CD4-positive, alpha-beta memory T cell (primary cell): ENCODE measurements at regions not wholly inside any gene's neighbourhood (a gene's known extent, or its start where the extent isn't known, plus 50 kb on each side); places are given as distances from the start of the nearest gene placed in this dataset.

Experiments
- CTCF ChIA-PET: fragments of 350-600 bp; sonication (Branson Sonifier 250); formaldehyde crosslinking; loops from one replicate; lab custom pipeline; 2021; ENCODE audit warnings: inconsistent platforms; ENCODE audit not compliant: partially characterized antibody; lab: Charles Lee
- POLR2A ChIA-PET: fragments of 350-600 bp; sonication (Branson Sonifier 250); formaldehyde crosslinking; loops from one replicate; lab custom pipeline; 2021; ENCODE audit not compliant: partially characterized antibody; lab: Charles Lee
- DNase-seq, 5 donors: peaks; one replicate each; pipeline versions ENCODE4 v3.0.0 to v3.0.0-alpha.2; 2020 to 2022; ENCODE audit warnings: mixed read lengths in 1 of 5
- H3K27ac ChIP-seq: one replicate; pipeline ENCODE4 v1.7.0; 2013; ENCODE audit warnings: low read depth, low read length
- H3K27me3 ChIP-seq: 2 replicates; pipeline ENCODE4 v1.7.0; 2013; ENCODE audit warnings: mild to moderate bottlenecking, low read length, moderate library complexity; ENCODE audit not compliant: insufficient read depth
- H3K36me3 ChIP-seq: 2 replicates; pipeline ENCODE4 v1.7.0; 2013; ENCODE audit warnings: mild to moderate bottlenecking, low read length, moderate library complexity; ENCODE audit not compliant: insufficient read depth
- H3K4me1 ChIP-seq: 2 replicates; pipeline ENCODE4 v1.7.0; 2013; ENCODE audit warnings: mild to moderate bottlenecking, low read length, moderate library complexity; ENCODE audit not compliant: insufficient read depth
- H3K4me3 ChIP-seq, 2 donors: one replicate each; pipeline ENCODE4 v1.7.0; 2013; ENCODE audit warnings: low read length in 2 of 2, mild to moderate bottlenecking in 1 of 2
- H3K9me3 ChIP-seq, 2 donors: one replicate each; pipeline ENCODE4 v1.7.0; 2013; ENCODE audit warnings: low read length in 2 of 2, control low read depth in 1 of 2; ENCODE audit not compliant: control insufficient read depth in 1 of 2
- H3K27ac Mint-ChIP-seq, 7 donors: one replicate each; pipeline ENCODE4 v1.8.0; 2020 to 2021; ENCODE audit warnings: mixed read lengths in 7 of 7, mild to moderate bottlenecking in 6 of 7, inconsistent platforms in 3 of 7, moderate library complexity in 3 of 7
- H3K27me3 Mint-ChIP-seq, 2 donors: one replicate each; pipeline ENCODE4 v1.8.0; 2020 to 2021; ENCODE audit warnings: mixed read lengths in 2 of 2
- H3K36me3 Mint-ChIP-seq, 2 donors: one replicate each; pipeline ENCODE4 v1.8.0; 2020 to 2021; ENCODE audit warnings: mixed read lengths in 2 of 2, inconsistent platforms in 1 of 2, mild to moderate bottlenecking in 1 of 2
- H3K4me1 Mint-ChIP-seq, 4 donors: one replicate each; pipeline ENCODE4 v1.8.0; 2020 to 2021; ENCODE audit warnings: mixed read lengths in 4 of 4, mild to moderate bottlenecking in 1 of 4
- H3K4me3 Mint-ChIP-seq, 8 donors: one replicate each; pipeline ENCODE4 v1.8.0; 2020 to 2021; ENCODE audit warnings: mixed read lengths in 8 of 8, mild to moderate bottlenecking in 7 of 8, moderate library complexity in 6 of 8, inconsistent platforms in 3 of 8
- H3K9me3 Mint-ChIP-seq, 8 donors: one replicate each; pipeline ENCODE4 v1.8.0; 2020 to 2021; ENCODE audit warnings: mixed read lengths in 8 of 8, mild to moderate bottlenecking in 5 of 8, inconsistent platforms in 3 of 8, moderate library complexity in 1 of 8
- intact Hi-C: fragments of 100-400 bp; cut with micrococcal nuclease; formaldehyde crosslinking; loops from one replicate; pipeline ENCODE4 v1.15.1; 2023

GRCh38 chr4:148881860-148882643, 439.8 kb upstream of the NR3C2 start:
- H3K4me1 Mint-ChIP-seq = no peaks in the 10 kb centered on the region
- H3K27me3 Mint-ChIP-seq = peaks cover 3 to 4% of the 10 kb centered on the region in 2 donors
- ChIA-PET POLR2A (no interaction called here), CTCF (no interaction called here)
- H3K36me3 Mint-ChIP-seq = no peaks in the 10 kb centered on the region
- Histone ChIP-seq H3K27me3 (no peaks in the 10 kb centered on the region), H3K4me3 (no peak overlapping the region), H3K4me1 (no peaks in the 10 kb centered on the region), H3K36me3 (no peaks in the 10 kb centered on the region), H3K27ac (no peak overlapping the region), H3K9me3 (no peaks in the 10 kb centered on the region)
- intact Hi-C loops = no loop called here
- H3K27ac Mint-ChIP-seq = no peak overlapping the region
- H3K4me3 Mint-ChIP-seq = no peak overlapping the region
- no peak for DNase-seq
- peaks cover 0 to 3% (median 0%) of the 10 kb centered on the region in 8 donors for H3K9me3 Mint-ChIP-seq

- Histone ChIP-seq H3K27ac (no peak overlapping the region), H3K36me3 (no peaks in the 10 kb centered on the region), H3K4me1 (no peaks in the 10 kb centered on the region), H3K9me3 (no peaks in the 10 kb centered on the region), H3K4me3 (no peak overlapping the region), H3K27me3 (no peaks in the 10 kb centered on the region)
- Mint-ChIP-seq H3K4me3 (no peak overlapping the region), H3K4me1 (no peaks in the 10 kb centered on the region), H3K27ac (no peak overlapping the region), H3K27me3 (peaks cover 0 to 2% of the 10 kb centered on the region in 2 donors), H3K36me3 (no peaks in the 10 kb centered on the region), H3K9me3 (peaks cover 0 to 4% (median 0%) of the 10 kb centered on the region in 8 donors)
- DNase-seq = no peak
- ChIA-PET CTCF (interaction anchor here (0.6 kb wide), 1 partner anchor 30 kb away, joined by 3 read pairs; no protein-coding TSS in a partner anchor), POLR2A (no interaction called here)
- intact Hi-C loops = no loop called here
Observed at GRCh38 chr4:148874331-148874730, 432.1 kb upstream of the NR3C2 start.

- Histone ChIP-seq H3K36me3 (no peaks in the 10 kb centered on the region), H3K27ac (no peak overlapping the region), H3K4me3 (no peak overlapping the region), H3K27me3 (no peaks in the 10 kb centered on the region), H3K4me1 (no peaks in the 10 kb centered on the region), H3K9me3 (no peaks in the 10 kb centered on the region)
- intact Hi-C loops = no loop called here
- no peak overlapping the region for H3K27ac Mint-ChIP-seq
- POLR2A ChIA-PET = no interaction called here
- H3K4me3 Mint-ChIP-seq = no peak overlapping the region
- peaks cover 1 to 2% of the 10 kb centered on the region in 2 donors for H3K27me3 Mint-ChIP-seq
- H3K9me3 Mint-ChIP-seq = peaks cover 0 to 7% (median 0%) of the 10 kb centered on the region in 8 donors
- no peaks in the 10 kb centered on the region for H3K36me3 Mint-ChIP-seq
- CTCF ChIA-PET = no interaction called here
- no peaks in the 10 kb centered on the region for H3K4me1 Mint-ChIP-seq
- DNase-seq = no peak
Observed at GRCh38 chr4:148868191-148868590, 426.0 kb upstream of the NR3C2 start.

GRCh38 chr4:148866666-148867065, 424.5 kb upstream of the NR3C2 start:
- Mint-ChIP-seq H3K9me3 (peaks cover 0 to 7% (median 0%) of the 10 kb centered on the region in 8 donors), H3K27me3 (peaks cover 1 to 2% of the 10 kb centered on the region in 2 donors), H3K36me3 (no peaks in the 10 kb centered on the region), H3K4me3 (no peak overlapping the region), H3K4me1 (no peaks in the 10 kb centered on the region), H3K27ac (no peak overlapping the region)
- ChIA-PET POLR2A (no interaction called here), CTCF (no interaction called here)
- Histone ChIP-seq H3K9me3 (no peaks in the 10 kb centered on the region), H3K27ac (no peak overlapping the region), H3K4me1 (no peaks in the 10 kb centered on the region), H3K36me3 (no peaks in the 10 kb centered on the region), H3K4me3 (no peak overlapping the region), H3K27me3 (no peaks in the 10 kb centered on the region)
- no peak for DNase-seq
- intact Hi-C loops = no loop called here

- Mint-ChIP-seq H3K27ac (no peak overlapping the region), H3K36me3 (peaks cover 3 to 4% of the 10 kb centered on the region in 2 donors), H3K27me3 (peaks cover 0 to 4% of the 10 kb centered on the region in 2 donors), H3K4me3 (no peak overlapping the region), H3K9me3 (peaks cover 0 to 17% (median 7%) of the 10 kb centered on the region in 8 donors), H3K4me1 (no peaks in the 10 kb centered on the region)
- no peak overlapping the region for H3K4me3 ChIP-seq
- no peak overlapping the region for H3K27ac ChIP-seq
- no peaks in the 10 kb centered on the region for H3K4me1 ChIP-seq
- H3K9me3 ChIP-seq = no peaks in the 10 kb centered on the region
- intact Hi-C loops = no loop called here
- no peak for DNase-seq
- CTCF ChIA-PET = no interaction called here
- no peaks in the 10 kb centered on the region for H3K36me3 ChIP-seq
- POLR2A ChIA-PET = no interaction called here
- H3K27me3 ChIP-seq = no peaks in the 10 kb centered on the region
Observed at GRCh38 chr4:148857973-148858534, 415.8 kb upstream of the NR3C2 start.

- H3K27ac Mint-ChIP-seq = no peak overlapping the region
- Histone ChIP-seq H3K27ac (no peak overlapping the region), H3K36me3 (no peaks in the 10 kb centered on the region), H3K4me3 (no peak overlapping the region), H3K27me3 (no peaks in the 10 kb centered on the region), H3K9me3 (no peaks in the 10 kb centered on the region), H3K4me1 (no peaks in the 10 kb centered on the region)
- ChIA-PET CTCF (no interaction called here), POLR2A (no interaction called here)
- H3K9me3 Mint-ChIP-seq = peaks cover 0 to 17% (median 7%) of the 10 kb centered on the region in 8 donors
- H3K4me3 Mint-ChIP-seq = no peak overlapping the region
- no peaks in the 10 kb centered on the region for H3K4me1 Mint-ChIP-seq
- peaks cover 0 to 4% of the 10 kb centered on the region in 2 donors for H3K27me3 Mint-ChIP-seq
- DNase-seq = no peak
- peaks cover 3 to 4% of the 10 kb centered on the region in 2 donors for H3K36me3 Mint-ChIP-seq
- intact Hi-C loops = no loop called here
Observed at GRCh38 chr4:148857239-148857972, 415.2 kb upstream of the NR3C2 start.

- Histone ChIP-seq H3K27ac (no peak overlapping the region), H3K9me3 (no peaks in the 10 kb centered on the region), H3K4me1 (no peaks in the 10 kb centered on the region), H3K27me3 (no peaks in the 10 kb centered on the region), H3K36me3 (no peaks in the 10 kb centered on the region), H3K4me3 (no peak overlapping the region)
- POLR2A ChIA-PET = no interaction called here
- DNase-seq = no peak
- CTCF ChIA-PET = no interaction called here
- intact Hi-C loops = no loop called here
- H3K27ac Mint-ChIP-seq = no peak overlapping the region
- H3K27me3 Mint-ChIP-seq = peaks cover 0 to 2% of the 10 kb centered on the region in 2 donors
- H3K36me3 Mint-ChIP-seq = peaks cover 3 to 4% of the 10 kb centered on the region in 2 donors
- no peak overlapping the region for H3K4me3 Mint-ChIP-seq
- peaks cover 0 to 17% (median 5%) of the 10 kb centered on the region in 8 donors for H3K9me3 Mint-ChIP-seq
- no peaks in the 10 kb centered on the region for H3K4me1 Mint-ChIP-seq
Observed at GRCh38 chr4:148854203-148854602, 412.0 kb upstream of the NR3C2 start.
